ENCODE measurements at regions not wholly inside any gene's neighbourhood (a gene's known extent, or its start where the extent isn't known, plus 50 kb on each side); places are given as distances from the start of the nearest gene placed in this dataset.

- no peak overlapping the region for H2BK120ac ChIP-seq (replicated peaks; ENCODE audit: low read depth, low read length)
- no peaks in the 10 kb centered on the region for H3K9me3 ChIP-seq (ENCODE audit: insufficient read depth in 2 of 2, low read depth in 1 of 2, low read length in 1 of 2)
- no peaks in the 10 kb centered on the region for H3K23me2 ChIP-seq (ENCODE audit: low read depth, low read length)
- no peak overlapping the region for H3K23ac ChIP-seq (ENCODE audit: insufficient read length)
- H2AFZ ChIP-seq (ENCODE audit: low read length), result no peak overlapping the region
- H2BK12ac ChIP-seq (ENCODE audit: low read depth, low read length), result no peak overlapping the region
- TF ChIP-seq SIX5 (IDR thresholded peaks at IDR 0.05; ENCODE audit: low read depth, low read length), result no peak
- TF ChIP-seq ZNF274 (IDR thresholded peaks at IDR 0.05; ENCODE audit: borderline replicate concordance, extremely low read depth, low read length), result no peak
- no peak for TF ChIP-seq EGR1 (IDR thresholded peaks at IDR 0.05; ENCODE audit: borderline replicate concordance, low read depth, low read length)
- no peak for TF ChIP-seq CBX8 (IDR thresholded peaks at IDR 0.05; ENCODE audit: borderline replicate concordance, low read depth, low read length)
- H3K27ac ChIP-seq (ENCODE audit: low read depth, low read length), result no peak overlapping the region
- no peaks in the 10 kb centered on the region for H3K79me2 ChIP-seq (ENCODE audit: control insufficient read depth in 1 of 2, insufficient read depth in 2 of 2, low read length in 2 of 2)
- ChIA-PET CTCF (ENCODE audit: partially characterized antibody) (interaction anchor here (1.0 to 3.0 kb wide), 6 partner anchors 8 to 94 kb away, joined by 3 to 10 read pairs (median 4); no protein-coding TSS in a partner anchor), POLR2A (ENCODE audit: partially characterized antibody) (no interaction called here)
- no peaks in the 10 kb centered on the region for H4K20me1 ChIP-seq (replicated peaks in 1 of 2; ENCODE audit: control insufficient read depth in 1 of 2, insufficient read depth in 2 of 2, low read length in 2 of 2)
- H2BK15ac ChIP-seq (ENCODE audit: low read length), result no peak overlapping the region
- no peak overlapping the region for H3K18ac ChIP-seq (ENCODE audit: extremely low read depth, low read length)
- H3K79me1 ChIP-seq (ENCODE audit: low read depth, low read length), result no peaks in the 10 kb centered on the region
- H4K5ac ChIP-seq (ENCODE audit: insufficient read length, low read depth, low read length), result no peak overlapping the region
- H2AK5ac ChIP-seq (ENCODE audit: low read depth, low read length), result no peak overlapping the region
- no peak overlapping the region for H3K9ac ChIP-seq (replicated peaks in 1 of 4; ENCODE audit: extremely low read depth in 1 of 4, low read depth in 3 of 4, low read length in 3 of 4)
- H3K4ac ChIP-seq (replicated peaks; ENCODE audit: insufficient read length, low read depth, low read length), result no peak overlapping the region
- H2BK5ac ChIP-seq (ENCODE audit: low read depth, low read length), result no peak overlapping the region
- H3K36me3 ChIP-seq (ENCODE audit: control insufficient read depth in 2 of 4, insufficient read depth in 4 of 4, low read length in 3 of 4), result no peaks in the 10 kb centered on the region
- no peaks in the 10 kb centered on the region for H3K4me1 ChIP-seq (replicated peaks in 1 of 4; ENCODE audit: control insufficient read depth in 3 of 4, insufficient read depth in 4 of 4, low read length in 3 of 4)
- H3K4me3 ChIP-seq (ENCODE audit: extremely low read depth in 1 of 4, insufficient read depth in 2 of 4, low read depth in 3 of 4, low read length in 4 of 4), result no peak overlapping the region
- H3K4me2 ChIP-seq (ENCODE audit: insufficient read depth in 1 of 2, low read depth in 2 of 2, low read length in 2 of 2), result no peak overlapping the region
- no peak overlapping the region for H3K14ac ChIP-seq (ENCODE audit: insufficient read length)
- H4K91ac ChIP-seq (replicated peaks; ENCODE audit: insufficient read length, low read length), result no peak overlapping the region
- no peak overlapping the region for H3K56ac ChIP-seq (replicated peaks; ENCODE audit: insufficient read length, low read depth, low read length)
- no peak for DNase-seq (ENCODE audit: low read depth in 1 of 2, low spot score in 2 of 2)
- H3K27me3 ChIP-seq (replicated peaks in 1 of 4; ENCODE audit: control insufficient read depth in 3 of 4, extremely low read depth in 1 of 4, insufficient read depth in 3 of 4, low read length in 3 of 4), result no peaks in the 10 kb centered on the region
- 100% methylated on average over 1 of the region's 1 CpG; no CpG with 5 or more reads in 1 of the 2 experiments for WGBS, 2 experiments (ENCODE audit: extremely low coverage in 1 of 2, insufficient coverage in 1 of 2, insufficient read length in 1 of 2, insufficient replicate concordance in 2 of 2, low coverage in 1 of 2, low lambda C conversion rate in 2 of 2, missing lambda C conversion rate in 1 of 2)
- no peak overlapping the region for H4K8ac ChIP-seq (ENCODE audit: extremely low read depth, insufficient read depth, low read length)
- no peak for FAIRE-seq
- no peak overlapping the region for H2BK20ac ChIP-seq (ENCODE audit: low read length)
Measured at GRCh38 chr15:38722236-38722635, 157.6 kb upstream of the RASGRP1 start.
